GM18873 (cell line): ENCODE measurements at regions not wholly inside any gene's neighbourhood (a gene's known extent, or its start where the extent isn't known, plus 50 kb on each side); places are given as distances from the start of the nearest gene placed in this dataset.
"Not testable (repeated sequence)": the region's sequence is repeated elsewhere in the genome, so short reads cannot be mapped to it uniquely, and the experiment has no call there.

Source experiments
- ATAC-seq: cut with Tn5 transposase; IDR thresholded peaks from one replicate; pipeline ENCODE4 v1.9.1; 2021; ENCODE audit warnings: mild to moderate bottlenecking, moderate library complexity, moderate number of reproducible peaks; ENCODE audit not compliant: unreplicated experiment, low FRiP score

- no peak for ATAC-seq
These were observed 120.5 kb upstream of the LMCD1 start for GRCh38 chr3:8380904-8381704.

- ATAC-seq, result no peak
These were observed 115.6 kb upstream of the LMCD1 start for GRCh38 chr3:8385848-8386620.

DNA sequence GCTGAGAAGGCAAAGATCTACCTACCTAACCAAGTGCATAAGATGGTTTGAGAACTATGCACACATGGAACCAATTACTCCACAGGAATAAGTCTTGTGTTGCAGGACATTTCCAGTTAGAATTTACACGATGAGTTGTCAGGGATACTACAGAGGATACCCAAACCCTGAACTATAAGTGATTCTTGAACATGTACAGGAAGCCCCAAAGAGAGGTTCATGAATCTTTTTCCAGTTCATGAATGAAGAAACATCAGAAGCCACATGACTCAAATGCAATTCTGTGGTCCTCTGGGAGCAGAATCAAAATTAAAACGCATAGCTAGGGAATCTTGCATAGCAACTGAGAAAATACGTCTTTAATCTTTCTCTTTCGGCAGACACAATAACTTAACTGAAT lies 114.1 kb upstream of the LMCD1 start:
- no peak for ATAC-seq

GRCh38 chr3:8399686-8400085 lies 101.9 kb upstream of the LMCD1 start:
- ATAC-seq, result no peak

- no peak for ATAC-seq
These were observed 100.7 kb upstream of the LMCD1 start for GRCh38 chr3:8400911-8401310.

DNA sequence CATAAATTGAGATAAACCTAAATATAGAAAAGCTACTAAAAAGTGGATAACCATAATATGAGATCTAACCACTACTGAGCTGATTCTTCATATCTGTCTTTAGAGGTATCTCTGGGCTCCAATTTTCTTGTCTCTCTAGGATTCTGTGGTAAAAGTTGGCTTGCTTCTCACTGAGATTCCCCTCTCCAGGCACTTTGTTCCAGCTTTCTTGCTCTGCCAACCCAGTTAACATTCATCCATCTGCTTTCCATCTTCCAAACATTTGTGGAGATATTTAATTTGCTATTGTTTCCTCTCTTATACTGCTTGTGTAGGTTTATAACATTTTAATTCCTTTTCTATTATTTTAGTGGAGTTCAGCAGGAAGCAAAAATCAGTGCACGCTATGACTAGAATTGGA lies 97.6 kb upstream of the LMCD1 start:
- ATAC-seq, result no peak

DNA sequence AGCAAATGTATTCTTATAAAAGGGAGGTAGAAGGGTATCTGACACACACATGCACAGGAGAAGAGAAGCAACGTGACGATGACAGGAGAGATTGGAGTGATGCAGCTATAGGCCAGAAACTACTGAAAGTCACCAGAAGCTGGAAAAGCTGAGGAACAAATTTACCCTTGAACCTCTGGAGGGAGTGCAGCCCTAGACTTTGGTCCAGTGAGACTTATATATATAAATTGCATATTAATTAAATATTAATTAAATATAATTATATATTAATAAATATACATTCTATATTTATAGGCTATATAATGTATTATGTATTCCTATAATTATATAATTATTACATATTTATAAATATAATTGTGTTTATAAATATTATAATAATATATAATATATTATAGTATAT lies 96.5 kb upstream of the LMCD1 start:
- no peak for ATAC-seq

DNA sequence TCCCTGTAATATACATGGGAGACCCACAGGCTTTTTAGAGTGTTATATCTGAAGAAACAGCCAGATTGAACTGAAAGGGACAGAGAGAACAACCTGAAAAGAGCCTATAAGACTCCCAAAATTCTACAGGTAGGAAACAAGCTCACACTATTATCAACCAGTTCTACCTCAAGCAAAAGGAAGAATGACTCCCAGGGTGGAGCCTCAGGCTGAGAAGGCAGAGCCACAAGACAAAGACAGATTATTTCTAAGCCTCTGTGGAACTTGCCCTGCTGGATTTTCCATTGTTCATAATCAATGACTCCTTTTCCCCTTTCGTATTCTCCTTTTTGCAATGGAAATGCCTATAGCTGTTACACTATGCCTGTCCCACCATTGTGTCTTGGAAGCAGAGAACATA lies 95.1 kb upstream of the LMCD1 start:
- no peak for ATAC-seq

- no peak for ATAC-seq
These were observed 88.2 kb upstream of the LMCD1 start for GRCh38 chr3:8413337-8413926.

DNA sequence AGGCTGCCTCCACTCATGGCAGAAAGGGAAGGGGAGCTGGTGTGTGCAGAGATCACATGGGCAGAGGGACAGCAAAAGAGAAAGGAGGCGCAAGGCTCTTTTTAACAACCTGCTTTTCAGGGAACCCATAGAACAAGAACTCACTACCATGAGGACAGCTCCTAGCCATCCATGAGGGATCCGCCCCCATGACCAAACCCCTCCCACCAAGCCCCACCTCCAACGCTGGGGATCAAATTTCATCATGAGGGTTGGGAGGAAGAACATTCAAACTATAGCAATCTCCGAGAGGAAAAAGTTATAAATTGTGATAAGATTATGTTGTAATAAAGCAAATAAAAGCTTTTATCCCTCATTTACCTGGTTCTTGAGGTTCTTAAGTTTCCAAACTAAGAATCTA lies 84.7 kb upstream of the LMCD1 start:
- ATAC-seq, result no peak

DNA sequence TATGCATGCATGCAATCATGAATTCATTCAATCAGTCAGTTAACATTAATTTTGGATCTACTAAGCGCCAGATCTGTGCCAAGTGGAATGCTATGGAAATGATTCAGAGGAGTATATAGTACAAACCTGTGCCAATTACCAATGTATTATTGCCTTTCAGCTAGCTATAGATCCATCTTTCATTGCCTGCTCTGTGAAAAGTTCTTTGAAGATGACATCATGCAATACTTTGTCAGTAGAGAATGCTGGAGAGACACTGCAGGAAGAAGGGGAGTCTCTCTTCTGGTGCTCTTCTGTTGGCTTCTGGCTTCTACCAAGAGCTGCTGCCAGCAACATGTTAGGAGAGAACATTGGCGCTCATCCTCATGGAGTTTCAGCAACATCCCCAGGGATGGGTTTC lies 81.0 kb upstream of the LMCD1 start:
- ATAC-seq, result no peak

DNA sequence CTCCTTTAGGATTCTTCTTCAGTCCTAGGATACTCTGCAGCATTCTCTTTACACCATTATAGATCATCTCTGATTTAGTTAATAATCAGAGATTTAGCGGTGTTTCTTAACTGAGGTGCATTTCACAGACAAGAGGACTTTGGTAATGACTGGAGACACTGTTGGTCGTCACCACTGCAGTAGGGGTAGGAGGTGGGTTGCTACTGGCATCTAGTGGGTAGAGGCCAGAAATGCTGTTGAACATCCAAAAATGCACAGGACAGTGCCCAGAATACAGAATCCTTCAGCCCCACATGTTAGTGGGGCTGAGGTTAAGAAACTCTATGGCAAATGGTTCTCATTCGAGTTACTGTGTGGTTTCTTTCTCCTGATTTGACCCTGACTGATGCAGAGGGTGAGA lies 80.4 kb upstream of the LMCD1 start:
- ATAC-seq, result no peak

- no peak for ATAC-seq
These were observed 79.9 kb upstream of the LMCD1 start for GRCh38 chr3:8421711-8422110.

DNA sequence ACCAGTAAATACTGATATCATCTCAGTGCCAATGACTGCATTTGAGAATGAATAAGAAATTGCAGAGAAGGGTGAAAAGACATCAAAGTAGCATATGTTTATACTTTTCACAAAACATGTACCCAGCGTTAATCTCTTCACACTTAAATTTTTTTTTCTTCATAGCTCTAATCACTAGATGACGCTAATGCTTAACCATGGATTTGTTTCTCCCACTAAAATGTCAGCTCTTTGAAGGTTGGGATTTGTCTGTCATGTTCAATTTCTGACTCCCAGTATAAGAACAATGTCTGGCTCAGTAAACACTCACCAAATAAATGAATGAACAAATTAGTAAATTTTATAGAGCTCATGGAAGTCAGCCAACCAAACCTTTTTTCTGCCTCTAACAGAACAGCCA lies 78.3 kb upstream of the LMCD1 start:
- no peak for ATAC-seq

DNA sequence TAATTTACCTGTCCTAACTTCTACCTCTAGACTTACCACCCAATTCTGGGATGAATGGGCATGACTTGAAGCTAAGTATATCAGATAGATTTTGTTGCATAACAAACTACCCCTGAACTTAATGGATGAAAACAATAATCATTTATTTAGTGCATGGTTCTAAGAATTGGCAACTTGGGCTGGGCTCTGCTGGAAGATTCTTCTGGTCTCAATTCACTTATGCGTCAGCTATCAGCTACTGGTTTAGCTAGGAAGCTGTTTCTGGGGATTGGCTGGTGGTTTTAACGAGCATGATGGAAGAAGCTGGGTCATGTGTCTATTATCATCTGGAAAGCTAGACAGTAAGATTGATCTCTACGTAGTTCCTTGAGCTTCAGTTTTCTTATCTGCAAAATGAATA lies 77.3 kb upstream of the LMCD1 start:
- no peak for ATAC-seq

- ATAC-seq, result no peak
These were observed 64.8 kb upstream of the LMCD1 start for GRCh38 chr3:8436661-8437287.

GRCh38 chr3:8438507-8439079 lies 63.0 kb upstream of the LMCD1 start:
- ATAC-seq, result no peak

- not testable (repeated sequence) for ATAC-seq
These were observed 61.5 kb upstream of the LMCD1 start for GRCh38 chr3:8440142-8440541.

DNA sequence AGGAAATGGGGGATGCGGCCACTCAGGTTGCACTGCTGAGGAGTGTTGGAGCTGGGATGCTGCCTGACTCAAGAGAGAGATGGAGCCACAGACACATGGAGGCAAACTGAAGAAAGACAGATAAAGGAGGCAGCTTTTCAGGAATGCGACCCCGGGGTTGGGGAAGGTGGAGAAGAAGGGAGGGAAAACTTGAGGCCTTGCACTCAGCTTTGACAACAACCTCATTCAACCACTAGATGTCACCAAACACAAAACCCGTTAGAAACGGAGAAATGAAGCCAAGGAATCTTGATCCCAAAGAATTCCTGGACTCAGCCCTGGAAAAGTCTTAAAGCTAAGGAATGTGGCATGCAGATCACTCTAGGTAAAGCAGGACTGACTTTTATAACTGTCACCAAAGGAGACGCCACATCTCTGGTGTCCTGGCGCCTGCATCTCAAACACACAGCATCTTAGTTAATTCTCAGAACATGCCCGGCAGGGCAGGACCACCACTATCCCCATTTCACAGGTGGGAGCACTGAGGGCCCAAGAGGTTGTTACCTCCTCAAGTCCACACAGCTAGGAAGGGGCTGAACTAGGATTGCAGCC lies 59.6 kb upstream of the LMCD1 start:
- ATAC-seq, result no peak

DNA sequence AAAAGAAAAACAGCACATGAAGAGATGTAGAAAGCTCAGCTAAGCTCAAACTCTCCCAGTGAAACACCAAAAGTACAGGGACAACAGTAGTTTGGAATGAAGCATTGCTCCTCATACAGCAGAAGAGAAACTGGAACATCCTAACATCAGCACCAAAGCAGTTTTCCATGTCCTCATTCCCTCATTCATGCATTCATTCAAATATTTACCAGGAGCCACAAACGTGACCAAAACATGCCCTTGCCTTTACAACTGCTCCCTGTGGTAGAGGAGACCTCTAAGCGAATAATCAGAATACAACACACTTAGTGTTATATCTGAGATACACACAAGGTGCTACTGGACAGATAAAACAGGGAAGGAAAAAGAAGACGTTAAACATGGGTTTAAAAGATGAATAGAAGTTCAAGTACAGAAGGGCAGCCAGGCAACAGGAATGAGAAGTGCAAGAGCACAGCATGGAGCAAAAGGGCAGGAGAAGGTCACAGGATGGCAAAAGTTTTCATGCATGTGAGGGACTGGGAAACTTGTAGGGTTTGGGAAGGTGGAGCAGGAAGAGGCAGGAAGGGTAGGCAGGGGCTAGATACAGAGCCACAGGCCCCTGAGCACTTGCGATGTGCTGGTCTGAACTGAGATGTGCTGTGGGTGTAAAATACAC lies 58.5 kb upstream of the LMCD1 start:
- no peak for ATAC-seq
